Panc1 (cell line): ENCODE measurements at regions not wholly inside any gene's neighbourhood (a gene's known extent, or its start where the extent isn't known, plus 50 kb on each side); places are given as distances from the start of the nearest gene placed in this dataset.

ENCODE experiments used
- POLR2AphosphoS5 ChIP-seq: IDR thresholded peaks from 2 replicates; pipeline ENCODE4 v1.6.1; 2012; ENCODE audit warnings: mild to moderate bottlenecking, low read depth, low read length, moderate library complexity
- SIN3A ChIP-seq: IDR thresholded peaks from 2 replicates; pipeline ENCODE4 v1.6.1; 2012; ENCODE audit warnings: low read depth, mild to moderate bottlenecking, low read length, moderate library complexity, borderline replicate concordance; ENCODE audit not compliant: insufficient read depth
- TCF7L2 ChIP-seq: IDR thresholded peaks from 2 replicates; pipeline ENCODE4 v1.6.1; 2011; ENCODE audit warnings: mild to moderate bottlenecking, low read depth, low read length, inconsistent platforms
- TF ChIP-seq, protein P1 (sequence below): fragments of 450-650 bp; IDR thresholded peaks from 2 replicates; pipeline ENCODE4 v1.5.1; 2017; ENCODE audit warnings: mild to moderate bottlenecking
- TF ChIP-seq, protein P2 (sequence below), 2 experiments: IDR thresholded peaks; 2 replicates each; pipeline ENCODE4 v1.6.1; 2011 to 2012; ENCODE audit warnings: low read depth in 2 of 2, control low read depth in 1 of 2, low read length in 1 of 2, mild to moderate bottlenecking in 1 of 2, moderate library complexity in 1 of 2; ENCODE audit not compliant: insufficient read depth in 1 of 2

DNA sequence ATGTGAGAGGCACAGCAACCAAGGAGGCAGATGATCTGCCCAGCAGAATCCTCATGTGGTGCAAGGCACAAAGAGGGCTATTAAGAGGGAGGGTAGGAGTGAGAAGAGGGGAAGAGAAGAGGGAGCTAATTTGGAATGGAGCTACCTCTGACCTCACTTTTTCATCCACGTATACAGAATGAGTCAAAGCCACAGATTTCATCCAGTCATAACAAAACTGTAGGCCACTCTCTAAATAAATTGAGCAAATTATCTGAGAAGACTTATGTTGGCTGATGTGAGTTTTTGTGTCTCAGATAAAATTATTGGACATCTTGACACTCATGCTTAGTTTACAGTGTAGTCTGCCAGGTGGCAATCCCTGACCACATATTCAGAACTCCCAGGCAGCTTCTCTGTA lies 325.6 kb downstream of the TTLL7 start:
- TF ChIP-seq, protein P1, sequence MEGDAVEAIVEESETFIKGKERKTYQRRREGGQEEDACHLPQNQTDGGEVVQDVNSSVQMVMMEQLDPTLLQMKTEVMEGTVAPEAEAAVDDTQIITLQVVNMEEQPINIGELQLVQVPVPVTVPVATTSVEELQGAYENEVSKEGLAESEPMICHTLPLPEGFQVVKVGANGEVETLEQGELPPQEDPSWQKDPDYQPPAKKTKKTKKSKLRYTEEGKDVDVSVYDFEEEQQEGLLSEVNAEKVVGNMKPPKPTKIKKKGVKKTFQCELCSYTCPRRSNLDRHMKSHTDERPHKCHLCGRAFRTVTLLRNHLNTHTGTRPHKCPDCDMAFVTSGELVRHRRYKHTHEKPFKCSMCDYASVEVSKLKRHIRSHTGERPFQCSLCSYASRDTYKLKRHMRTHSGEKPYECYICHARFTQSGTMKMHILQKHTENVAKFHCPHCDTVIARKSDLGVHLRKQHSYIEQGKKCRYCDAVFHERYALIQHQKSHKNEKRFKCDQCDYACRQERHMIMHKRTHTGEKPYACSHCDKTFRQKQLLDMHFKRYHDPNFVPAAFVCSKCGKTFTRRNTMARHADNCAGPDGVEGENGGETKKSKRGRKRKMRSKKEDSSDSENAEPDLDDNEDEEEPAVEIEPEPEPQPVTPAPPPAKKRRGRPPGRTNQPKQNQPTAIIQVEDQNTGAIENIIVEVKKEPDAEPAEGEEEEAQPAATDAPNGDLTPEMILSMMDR = no peak
- TF ChIP-seq POLR2AphosphoS5 (no peak), SIN3A (no peak), TCF7L2 (no peak)
- TF ChIP-seq, protein P2, sequence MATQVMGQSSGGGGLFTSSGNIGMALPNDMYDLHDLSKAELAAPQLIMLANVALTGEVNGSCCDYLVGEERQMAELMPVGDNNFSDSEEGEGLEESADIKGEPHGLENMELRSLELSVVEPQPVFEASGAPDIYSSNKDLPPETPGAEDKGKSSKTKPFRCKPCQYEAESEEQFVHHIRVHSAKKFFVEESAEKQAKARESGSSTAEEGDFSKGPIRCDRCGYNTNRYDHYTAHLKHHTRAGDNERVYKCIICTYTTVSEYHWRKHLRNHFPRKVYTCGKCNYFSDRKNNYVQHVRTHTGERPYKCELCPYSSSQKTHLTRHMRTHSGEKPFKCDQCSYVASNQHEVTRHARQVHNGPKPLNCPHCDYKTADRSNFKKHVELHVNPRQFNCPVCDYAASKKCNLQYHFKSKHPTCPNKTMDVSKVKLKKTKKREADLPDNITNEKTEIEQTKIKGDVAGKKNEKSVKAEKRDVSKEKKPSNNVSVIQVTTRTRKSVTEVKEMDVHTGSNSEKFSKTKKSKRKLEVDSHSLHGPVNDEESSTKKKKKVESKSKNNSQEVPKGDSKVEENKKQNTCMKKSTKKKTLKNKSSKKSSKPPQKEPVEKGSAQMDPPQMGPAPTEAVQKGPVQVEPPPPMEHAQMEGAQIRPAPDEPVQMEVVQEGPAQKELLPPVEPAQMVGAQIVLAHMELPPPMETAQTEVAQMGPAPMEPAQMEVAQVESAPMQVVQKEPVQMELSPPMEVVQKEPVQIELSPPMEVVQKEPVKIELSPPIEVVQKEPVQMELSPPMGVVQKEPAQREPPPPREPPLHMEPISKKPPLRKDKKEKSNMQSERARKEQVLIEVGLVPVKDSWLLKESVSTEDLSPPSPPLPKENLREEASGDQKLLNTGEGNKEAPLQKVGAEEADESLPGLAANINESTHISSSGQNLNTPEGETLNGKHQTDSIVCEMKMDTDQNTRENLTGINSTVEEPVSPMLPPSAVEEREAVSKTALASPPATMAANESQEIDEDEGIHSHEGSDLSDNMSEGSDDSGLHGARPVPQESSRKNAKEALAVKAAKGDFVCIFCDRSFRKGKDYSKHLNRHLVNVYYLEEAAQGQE (IDR thresholded peaks at IDR 0.05; ENCODE audit: insufficient read depth in 1 of 2, low read depth in 2 of 2, low read length in 1 of 2) = no peak
